H1 (cell line): ENCODE measurements at regions not wholly inside any gene's neighbourhood (a gene's known extent, or its start where the extent isn't known, plus 50 kb on each side); places are given as distances from the start of the nearest gene placed in this dataset.

Experiments
- CTCF ChIA-PET: fragments of 300-600 bp; sonication (Branson Sonifier 250); formaldehyde crosslinking; loops from one replicate; lab custom pipeline; 2021; ENCODE audit not compliant: partially characterized antibody; lab: Charles Lee
- POLR2A ChIA-PET: fragments of 300-600 bp; sonication (Branson Sonifier 250); formaldehyde crosslinking; loops from one replicate; lab custom pipeline; 2021; ENCODE audit warnings: inconsistent platforms; ENCODE audit not compliant: partially characterized antibody; lab: Charles Lee
- DNase-seq, 2 experiments: peaks; one replicate each; pipeline versions ENCODE4 v3.0.0 to v3.0.0-alpha.2; 2010 to 2022; ENCODE audit warnings: low spot score in 2 of 2, low read depth in 1 of 2, mixed read lengths in 1 of 2
- FAIRE-seq: peaks from 2 replicates; lab custom pipeline; 2011; peaks lifted over from hg19 to GRCh38; lab: Jason Lieb, UNC
- H2AFZ ChIP-seq: 2 replicates; pipeline ENCODE4 v1.8.1; 2012; ENCODE audit warnings: low read length, inconsistent platforms
- H2AK5ac ChIP-seq: 2 replicates; pipeline ENCODE4 v1.6.1; 2013; ENCODE audit warnings: low read depth, low read length
- H2BK120ac ChIP-seq: replicated peaks from 2 replicates; pipeline ENCODE3; 2013; ENCODE audit warnings: low read depth, low read length, inconsistent platforms
- H2BK12ac ChIP-seq: 2 replicates; pipeline ENCODE4 v1.6.1; 2013; ENCODE audit warnings: low read depth, low read length
- H2BK15ac ChIP-seq: 2 replicates; pipeline ENCODE4 v1.6.1; 2013; ENCODE audit warnings: low read length
- H2BK20ac ChIP-seq: 2 replicates; pipeline ENCODE4 v1.6.1; 2013; ENCODE audit warnings: low read length
- H2BK5ac ChIP-seq: 2 replicates; pipeline ENCODE4 v1.6.1; 2013; ENCODE audit warnings: low read depth, low read length
- H3K14ac ChIP-seq: 2 replicates; pipeline ENCODE4 v1.6.1; 2013; ENCODE audit warnings: inconsistent platforms; ENCODE audit not compliant: insufficient read length
- H3K18ac ChIP-seq: 2 replicates; pipeline ENCODE4 v1.6.1; 2013; ENCODE audit warnings: low read length; ENCODE audit errors: extremely low read depth
- H3K23ac ChIP-seq: 2 replicates; pipeline ENCODE4 v1.6.1; 2013; ENCODE audit warnings: inconsistent platforms; ENCODE audit not compliant: insufficient read length
- H3K23me2 ChIP-seq: 2 replicates; pipeline ENCODE4 v1.6.1; 2013; ENCODE audit warnings: low read depth, low read length
- H3K27ac ChIP-seq: 2 replicates; pipeline ENCODE4 v1.6.1; 2011; ENCODE audit warnings: low read depth, low read length, inconsistent platforms
- H3K27me3 ChIP-seq, 4 experiments: replicated peaks in 1 of 4; 1 replicate in 1 of 4; 2 replicates in 3 of 4; pipeline versions ENCODE4 v1.6.1 to v1.8.1; 2011 to 2013; ENCODE audit warnings: low read length in 3 of 4, mild to moderate bottlenecking in 3 of 4, inconsistent platforms in 2 of 4, mixed read lengths in 2 of 4, moderate library complexity in 1 of 4; ENCODE audit not compliant: control insufficient read depth in 3 of 4, insufficient read depth in 3 of 4; ENCODE audit errors: extremely low read depth in 1 of 4
- H3K36me3 ChIP-seq, 4 experiments: 2 replicates each; pipeline versions ENCODE4 v1.6.1 to v1.8.1; 2011 to 2013; ENCODE audit warnings: mild to moderate bottlenecking in 4 of 4, low read length in 3 of 4, moderate library complexity in 2 of 4, control low read depth in 1 of 4, inconsistent platforms in 1 of 4; ENCODE audit not compliant: insufficient read depth in 4 of 4, control insufficient read depth in 2 of 4
- H3K4ac ChIP-seq: replicated peaks from 2 replicates; pipeline ENCODE3; 2013; ENCODE audit warnings: low read length, low read depth, mixed read lengths, inconsistent platforms; ENCODE audit not compliant: insufficient read length
- H3K4me1 ChIP-seq, 4 experiments: replicated peaks in 1 of 4; 1 replicate in 1 of 4; 2 replicates in 3 of 4; pipeline versions ENCODE4 v1.6.1 to v1.8.1; 2011 to 2013; ENCODE audit warnings: low read length in 3 of 4, inconsistent platforms in 2 of 4, mixed read lengths in 1 of 4; ENCODE audit not compliant: insufficient read depth in 4 of 4, control insufficient read depth in 3 of 4
- H3K4me2 ChIP-seq, 2 experiments: 2 replicates each; pipeline versions ENCODE4 v1.6.1 to v1.8.1; 2011 to 2013; ENCODE audit warnings: low read depth in 2 of 2, low read length in 2 of 2, control low read depth in 1 of 2, inconsistent platforms in 1 of 2, mild to moderate bottlenecking in 1 of 2; ENCODE audit not compliant: insufficient read depth in 1 of 2
- H3K4me3 ChIP-seq, 4 experiments: fragments of 200-600, 300-600 bp in 1 of 4; sonication (generic), shearing (Covaris generic), sonication (Bioruptor Twin) in 1 of 4; 2 replicates each; pipeline versions ENCODE4 v1.5.1 to v1.8.1; 2011 to 2016; ENCODE audit warnings: low read length in 4 of 4, low read depth in 3 of 4, control low read depth in 2 of 4, inconsistent platforms in 2 of 4, mild to moderate bottlenecking in 2 of 4, mixed read lengths in 1 of 4, moderate library complexity in 1 of 4; ENCODE audit not compliant: insufficient read depth in 2 of 4; ENCODE audit errors: extremely low read depth in 1 of 4
- H3K56ac ChIP-seq: replicated peaks from 2 replicates; pipeline ENCODE3; 2013; ENCODE audit warnings: low read depth, mild to moderate bottlenecking, mixed read lengths, low read length, inconsistent platforms; ENCODE audit not compliant: insufficient read length
- H3K79me1 ChIP-seq: 2 replicates; pipeline ENCODE4 v1.6.1; 2013; ENCODE audit warnings: low read depth, low read length, control low read depth
- H3K79me2 ChIP-seq, 2 experiments: 2 replicates each; pipeline versions ENCODE4 v1.6.1 to v1.8.1; 2012 to 2013; ENCODE audit warnings: low read length in 2 of 2, mild to moderate bottlenecking in 2 of 2, inconsistent platforms in 1 of 2; ENCODE audit not compliant: insufficient read depth in 2 of 2, control insufficient read depth in 1 of 2
- H3K9ac ChIP-seq, 4 experiments: replicated peaks in 1 of 4; 1 replicate in 1 of 4; 2 replicates in 3 of 4; pipeline versions ENCODE4 v1.6.1 to v1.8.1; 2011 to 2013; ENCODE audit warnings: low read depth in 3 of 4, low read length in 3 of 4, control low read depth in 2 of 4, mild to moderate bottlenecking in 2 of 4, moderate library complexity in 2 of 4, inconsistent platforms in 1 of 4; ENCODE audit errors: extremely low read depth in 1 of 4
- H3K9me3 ChIP-seq, 2 experiments: 2 replicates each; pipeline versions ENCODE4 v1.6.1 to v1.8.1; 2012 to 2013; ENCODE audit warnings: mild to moderate bottlenecking in 2 of 2, moderate library complexity in 2 of 2, control low read depth in 1 of 2, inconsistent platforms in 1 of 2, low read depth in 1 of 2, low read length in 1 of 2, mixed read lengths in 1 of 2; ENCODE audit not compliant: insufficient read depth in 2 of 2
- H4K20me1 ChIP-seq, 2 experiments: replicated peaks in 1 of 2; 2 replicates each; pipeline versions ENCODE3 to v1.8.1; 2011 to 2013; ENCODE audit warnings: inconsistent platforms in 2 of 2, low read length in 2 of 2, mild to moderate bottlenecking in 1 of 2; ENCODE audit not compliant: insufficient read depth in 2 of 2, control insufficient read depth in 1 of 2
- H4K5ac ChIP-seq: 2 replicates; pipeline ENCODE4 v1.6.1; 2013; ENCODE audit warnings: low read length, low read depth, mixed read lengths, inconsistent platforms; ENCODE audit not compliant: insufficient read length
- H4K8ac ChIP-seq: 2 replicates; pipeline ENCODE4 v1.8.0; 2013; ENCODE audit warnings: mild to moderate bottlenecking, moderate library complexity, low read length, inconsistent platforms; ENCODE audit not compliant: insufficient read depth; ENCODE audit errors: extremely low read depth
- H4K91ac ChIP-seq: replicated peaks from 2 replicates; pipeline ENCODE3; 2013; ENCODE audit warnings: low read length, mixed read lengths, inconsistent platforms; ENCODE audit not compliant: insufficient read length
- ATF2 ChIP-seq: IDR thresholded peaks from 2 replicates; pipeline ENCODE4 v1.6.1; 2012; ENCODE audit warnings: low read length, inconsistent platforms
- CREB1 ChIP-seq: IDR thresholded peaks from 2 replicates; pipeline ENCODE4 v1.6.1; 2012; ENCODE audit warnings: inconsistent platforms
- CTCF ChIP-seq, 3 experiments: IDR thresholded peaks; 1 replicate in 2 of 3; 2 replicates in 1 of 3; pipeline versions ENCODE4 v1.5.1 to v1.6.1; 2011; ENCODE audit warnings: low read length in 3 of 3, mild to moderate bottlenecking in 3 of 3, inconsistent platforms in 2 of 3, low read depth in 1 of 3, moderate library complexity in 1 of 3; ENCODE audit not compliant: insufficient read depth in 1 of 3; ENCODE audit errors: control extremely low read depth in 1 of 3
- GABPA ChIP-seq: IDR thresholded peaks from 2 replicates; pipeline ENCODE4 v1.6.1; 2011; ENCODE audit warnings: mild to moderate bottlenecking, low read length, moderate library complexity, borderline replicate concordance; ENCODE audit not compliant: insufficient read depth
- NANOG ChIP-seq: IDR thresholded peaks from 2 replicates; pipeline ENCODE4 v1.6.1; 2011; ENCODE audit warnings: low read length, low read depth, mild to moderate bottlenecking, inconsistent platforms; ENCODE audit not compliant: insufficient read depth, poor library complexity, severe bottlenecking
- POLR2A ChIP-seq, 2 experiments: IDR thresholded peaks; 1 replicate in 1 of 2; 2 replicates in 1 of 2; pipeline ENCODE4 v1.6.1; 2011; ENCODE audit warnings: low read depth in 2 of 2, low read length in 2 of 2, mild to moderate bottlenecking in 2 of 2; ENCODE audit errors: control extremely low read depth in 1 of 2
- POU5F1 ChIP-seq: IDR thresholded peaks from 2 replicates; pipeline ENCODE4 v1.6.1; 2011; ENCODE audit warnings: low read depth, mild to moderate bottlenecking, low read length, moderate library complexity
- SUZ12 ChIP-seq: fragments of 200-600 bp; sonication (generic); IDR thresholded peaks from 2 replicates; pipeline ENCODE4 v1.6.1; 2012; ENCODE audit warnings: mild to moderate bottlenecking, inconsistent platforms, low read length, moderate library complexity, mixed read lengths
- YY1 ChIP-seq: IDR thresholded peaks from 2 replicates; pipeline ENCODE4 v1.6.1; 2011; ENCODE audit warnings: low read depth, mild to moderate bottlenecking, low read length
- WGBS, 2 experiments: shearing (Covaris generic) in 1 of 2; methylation state at CpG; one replicate each; pipeline versions ENCODE4 v1.1.6 to v1.1.7; 2013 to 2015; ENCODE audit warnings: low lambda C conversion rate in 2 of 2, mixed read lengths in 2 of 2, inconsistent platforms in 1 of 2, low coverage in 1 of 2, missing lambda C conversion rate in 1 of 2; ENCODE audit not compliant: insufficient replicate concordance in 2 of 2, insufficient coverage in 1 of 2, insufficient read length in 1 of 2; ENCODE audit errors: extremely low coverage in 1 of 2, missing lambda C conversion rate in 1 of 2; 5-methylcytosine and 5-hydroxymethylcytosine counted together
- TF ChIP-seq, protein P1 (sequence below): IDR thresholded peaks from 2 replicates; pipeline ENCODE4 v1.6.1; 2011; ENCODE audit warnings: low read length, improper control_type of control experiment

- H3K27ac ChIP-seq, result no peak overlapping the region
- H4K91ac ChIP-seq, result no peak overlapping the region
- ChIA-PET POLR2A (no interaction called here), CTCF (interaction anchor here (0.5 to 2.9 kb wide), 4 partner anchors 13 to 444 kb away, joined by 3 to 7 read pairs (median 6); no protein-coding TSS in a partner anchor)
- H2AFZ ChIP-seq, result no peak overlapping the region
- H2BK120ac ChIP-seq, result no peak overlapping the region
- H3K4me2 ChIP-seq, result no peak overlapping the region
- no peak overlapping the region for H4K5ac ChIP-seq
- no peak overlapping the region for H3K23ac ChIP-seq
- no peak overlapping the region for H3K4me3 ChIP-seq
- H3K23me2 ChIP-seq, result no peaks in the 10 kb centered on the region
- no peak overlapping the region for H2BK15ac ChIP-seq
- H3K79me2 ChIP-seq, result no peaks in the 10 kb centered on the region
- H3K9me3 ChIP-seq, result no peaks in the 10 kb centered on the region
- no peak overlapping the region for H2BK12ac ChIP-seq
- H3K79me1 ChIP-seq, result no peaks in the 10 kb centered on the region
- no peak overlapping the region for H2BK5ac ChIP-seq
- no peak for FAIRE-seq
- H3K36me3 ChIP-seq, result no peaks in the 10 kb centered on the region
- no peak overlapping the region for H2AK5ac ChIP-seq
- 95% methylated on average over 1 of the region's 1 CpG; no CpG with 5 or more reads in 1 of the 2 experiments for WGBS, 2 experiments
- H3K18ac ChIP-seq, result no peak overlapping the region
- H3K4ac ChIP-seq, result no peak overlapping the region
- no peak overlapping the region for H3K9ac ChIP-seq
- no peak overlapping the region for H4K8ac ChIP-seq
- no peak overlapping the region for H2BK20ac ChIP-seq
- no peaks in the 10 kb centered on the region for H4K20me1 ChIP-seq
- no peaks in the 10 kb centered on the region for H3K27me3 ChIP-seq
- no peak overlapping the region for H3K14ac ChIP-seq
- DNase-seq, result no peak
- peaks cover 0 to 6% (median 3%) of the 10 kb centered on the region in 4 experiments; a peak in 4 of 7 replicates for H3K4me1 ChIP-seq
- no peak overlapping the region for H3K56ac ChIP-seq
- TF ChIP-seq CREB1 (no peak), NANOG (no peak), ATF2 (no peak), CTCF (IDR thresholded peaks at IDR 0.05; ENCODE audit: control extremely low read depth in 1 of 3, insufficient read depth in 1 of 3, low read depth in 1 of 3, low read length in 3 of 3) (no peak), YY1 (no peak), SUZ12 (no peak), POLR2A (IDR thresholded peaks at IDR 0.05; ENCODE audit: control extremely low read depth in 1 of 2, low read depth in 2 of 2, low read length in 2 of 2) (no peak), GABPA (no peak), POU5F1 (no peak)
- TF ChIP-seq, protein P1, sequence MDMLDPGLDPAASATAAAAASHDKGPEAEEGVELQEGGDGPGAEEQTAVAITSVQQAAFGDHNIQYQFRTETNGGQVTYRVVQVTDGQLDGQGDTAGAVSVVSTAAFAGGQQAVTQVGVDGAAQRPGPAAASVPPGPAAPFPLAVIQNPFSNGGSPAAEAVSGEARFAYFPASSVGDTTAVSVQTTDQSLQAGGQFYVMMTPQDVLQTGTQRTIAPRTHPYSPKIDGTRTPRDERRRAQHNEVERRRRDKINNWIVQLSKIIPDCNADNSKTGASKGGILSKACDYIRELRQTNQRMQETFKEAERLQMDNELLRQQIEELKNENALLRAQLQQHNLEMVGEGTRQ, result no peak
Measured at GRCh38 chr11:27230192-27230572, 132.8 kb downstream of the CCDC34 start.
